AG09319 (cell line): ENCODE measurements at regions not wholly inside any gene's neighbourhood (a gene's known extent, or its start where the extent isn't known, plus 50 kb on each side); places are given as distances from the start of the nearest gene placed in this dataset.

Experiments
- DNase-seq: peaks from one replicate; pipeline ENCODE4 v3.0.0-alpha.2; 2010; ENCODE audit warnings: low read depth; ENCODE audit errors: extremely low read depth
- CTCF ChIP-seq: IDR thresholded peaks from 2 replicates; pipeline ENCODE4 v1.5.1; 2011; ENCODE audit warnings: low read depth, mild to moderate bottlenecking, inconsistent platforms, low read length, moderate library complexity

DNA sequence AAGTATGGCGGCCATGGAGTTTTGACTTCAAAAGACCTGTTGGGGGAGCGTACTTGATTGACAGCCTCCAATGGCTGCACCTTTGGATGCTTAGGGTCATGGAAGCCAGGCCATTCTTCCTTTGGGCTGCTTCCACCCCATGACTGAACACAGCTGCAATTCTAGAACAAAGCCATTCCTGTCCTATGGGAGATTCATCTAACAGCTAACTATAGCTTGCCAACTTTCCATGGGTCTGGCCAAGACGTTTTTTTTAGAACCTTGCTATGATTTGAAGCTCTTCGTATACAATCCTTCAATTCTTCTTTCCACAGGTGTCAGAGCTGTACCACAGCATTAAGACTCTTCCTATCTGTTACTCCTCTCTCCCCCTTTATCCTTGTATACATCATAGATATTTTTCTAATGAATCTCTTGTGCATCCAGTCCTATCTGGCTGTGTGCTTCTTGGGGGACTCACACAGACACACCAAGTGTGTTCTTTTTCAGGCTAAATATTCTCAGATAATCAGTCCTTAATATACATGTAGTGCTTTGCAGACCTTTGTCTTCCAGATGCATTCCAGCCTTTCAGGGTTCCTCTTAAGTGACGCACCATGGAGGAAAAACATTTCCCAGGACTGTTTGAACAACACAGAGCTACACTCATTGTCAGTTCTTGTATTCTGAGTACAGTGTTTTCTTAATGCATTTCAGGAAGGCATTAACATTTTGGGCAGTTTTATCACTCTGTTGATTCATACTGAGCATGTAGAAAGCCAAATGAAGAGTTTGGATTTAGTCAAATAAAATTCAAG lies 198.9 kb downstream of the TAF11L14 start:
- no peak for DNase-seq
- TF ChIP-seq CTCF: no peak

DNA sequence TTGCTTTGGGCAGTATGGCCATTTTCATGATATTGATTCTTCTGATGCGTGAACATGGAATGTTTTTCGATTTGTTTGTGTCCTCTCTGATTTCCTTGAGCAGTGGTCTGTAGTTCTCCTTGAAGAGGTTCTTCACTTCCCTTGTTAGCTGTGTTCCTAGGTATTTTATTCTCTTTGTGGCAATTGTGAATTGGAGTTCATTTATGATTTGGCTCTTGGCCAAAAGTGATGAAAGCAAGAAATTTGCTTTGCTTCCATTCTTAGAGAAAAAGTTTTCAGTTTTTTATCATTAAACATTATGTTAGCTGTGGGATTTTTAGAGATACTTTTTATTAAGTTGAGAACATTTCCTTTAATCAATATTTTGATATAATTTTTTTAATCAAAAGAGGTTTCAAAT lies 203.5 kb downstream of the TAF11L14 start:
- no peak for TF ChIP-seq CTCF

GRCh38 chr5:17838469-17838868 lies 204.2 kb downstream of the TAF11L14 start:
- no peak for TF ChIP-seq CTCF
- no peak for DNase-seq

More for the DNA sequence above, 203.5 kb downstream of the TAF11L14 start:
- DNase-seq: no peak

DNA sequence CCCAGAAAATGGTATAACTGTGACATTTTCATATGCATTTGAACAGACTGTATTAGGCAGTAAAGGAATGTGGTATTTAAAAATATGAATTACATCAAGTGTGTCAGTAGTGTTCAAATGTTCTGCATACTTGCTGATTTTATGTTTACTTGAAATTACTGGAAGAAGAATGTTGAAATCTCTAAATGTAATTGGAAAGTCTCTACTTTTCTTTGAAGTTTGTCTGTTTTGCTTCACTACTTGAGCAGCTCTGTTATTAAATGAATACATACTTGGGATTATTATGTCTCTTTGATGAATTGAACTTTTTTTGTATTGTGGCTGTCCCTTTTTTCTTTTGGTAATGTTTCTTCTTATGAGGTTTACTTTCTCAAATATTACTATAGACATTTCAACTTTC lies 205.6 kb downstream of the TAF11L14 start:
- DNase-seq: no peak
- no peak for TF ChIP-seq CTCF

DNA sequence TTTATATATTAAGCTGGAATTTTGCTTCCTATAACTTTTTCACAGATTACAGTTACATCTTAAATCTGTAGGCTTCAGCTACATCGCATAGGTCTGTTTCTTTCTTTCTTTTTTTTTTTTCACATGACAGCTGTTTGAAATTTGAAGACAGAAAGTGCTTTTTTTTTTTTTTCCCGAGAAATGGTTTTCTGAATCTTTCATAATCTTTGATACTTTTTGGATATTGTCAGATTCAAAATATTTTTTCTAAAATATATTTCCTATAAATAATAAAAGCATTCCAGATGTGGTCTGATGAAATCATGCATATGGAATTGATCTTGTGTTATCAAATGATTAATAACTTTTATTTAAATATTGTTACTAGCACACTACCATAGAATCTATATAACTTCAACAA lies 212.2 kb downstream of the TAF11L14 start:
- no peak for DNase-seq
- TF ChIP-seq CTCF: no peak

- DNase-seq: no peak
- TF ChIP-seq CTCF: no peak
Observed at GRCh38 chr5:17847286-17847685, 213.0 kb downstream of the TAF11L14 start.

GRCh38 chr5:17852111-17852510 lies 217.9 kb downstream of the TAF11L14 start:
- TF ChIP-seq CTCF: no peak
- DNase-seq: no peak
